GM23248 (cell line): ENCODE measurements at regions not wholly inside any gene's neighbourhood (a gene's known extent, or its start where the extent isn't known, plus 50 kb on each side); places are given as distances from the start of the nearest gene placed in this dataset.

Experiments
- DNase-seq: peaks from one replicate; pipeline ENCODE4 v3.0.0-alpha.2; 2015
- H2AFZ ChIP-seq: fragments of 200-600 bp; sonication (generic); 2 replicates; pipeline ENCODE4 v1.6.1; 2016; ENCODE audit warnings: antibody characterized with exemption
- H3F3A ChIP-seq: fragments of 200-600 bp; sonication (generic); 2 replicates; pipeline ENCODE4 v1.6.1; 2016; ENCODE audit warnings: mild to moderate bottlenecking, antibody characterized with exemption, mixed run types; ENCODE audit not compliant: insufficient read depth
- H3K27ac ChIP-seq: fragments of 200-600 bp; sonication (generic); 2 replicates; pipeline ENCODE4 v1.5.1; 2016; ENCODE audit warnings: mild to moderate bottlenecking
- H3K27me3 ChIP-seq: fragments of 200-600 bp; sonication (generic); replicated peaks from 2 replicates; pipeline ENCODE4 v1.6.1; 2016; ENCODE audit warnings: mild to moderate bottlenecking; ENCODE audit not compliant: insufficient read depth
- H3K36me3 ChIP-seq: fragments of 200-600 bp; sonication (generic); 2 replicates; pipeline ENCODE4 v1.6.1; 2016; ENCODE audit warnings: low read depth, mild to moderate bottlenecking
- H3K4me1 ChIP-seq: fragments of 200-600 bp; sonication (generic); 2 replicates; pipeline ENCODE4 v1.6.1; 2016; ENCODE audit warnings: mild to moderate bottlenecking; ENCODE audit not compliant: insufficient read depth
- H3K4me2 ChIP-seq: fragments of 200-600 bp; sonication (generic); one replicate; pipeline ENCODE4 v1.6.1; 2016; ENCODE audit warnings: mild to moderate bottlenecking; ENCODE audit not compliant: unreplicated experiment
- H3K4me3 ChIP-seq: fragments of 200-600 bp; sonication (generic); 2 replicates; pipeline ENCODE4 v1.5.1; 2016; ENCODE audit warnings: mild to moderate bottlenecking
- H3K79me2 ChIP-seq: fragments of 200-600 bp; sonication (generic); 2 replicates; pipeline ENCODE4 v1.6.1; 2016; ENCODE audit warnings: mild to moderate bottlenecking; ENCODE audit not compliant: insufficient read depth
- H3K9ac ChIP-seq: fragments of 200-600 bp; sonication (generic); 2 replicates; pipeline ENCODE4 v1.6.1; 2016; ENCODE audit warnings: mild to moderate bottlenecking
- H3K9me2 ChIP-seq: fragments of 200-600 bp; sonication (generic); 2 replicates; pipeline ENCODE4 v1.6.1; 2016; ENCODE audit warnings: mixed run types, mild to moderate bottlenecking, moderate library complexity; ENCODE audit not compliant: insufficient read depth
- H3K9me3 ChIP-seq: fragments of 200-600 bp; sonication (generic); one replicate; pipeline ENCODE4 v1.6.1; 2017; ENCODE audit warnings: low read depth
- H4K20me1 ChIP-seq: fragments of 200-600 bp; sonication (generic); 2 replicates; pipeline ENCODE4 v1.6.0; 2016; ENCODE audit not compliant: insufficient read depth
- EZH2 ChIP-seq: fragments of 200-600 bp; sonication (generic); IDR thresholded peaks from 2 replicates; pipeline ENCODE4 v1.6.1; 2018; ENCODE audit warnings: antibody characterized with exemption, mild to moderate bottlenecking; ENCODE audit not compliant: insufficient read depth, poor library complexity, severe bottlenecking
- EZH2phosphoT487 ChIP-seq: fragments of 200-600 bp; sonication (generic); IDR thresholded peaks from 2 replicates; pipeline ENCODE4 v1.6.1; 2018; ENCODE audit warnings: antibody characterized with exemption, moderate library complexity, mild to moderate bottlenecking, low read depth; ENCODE audit not compliant: insufficient read depth
- WGBS, 2 experiments: methylation state at CpG; one replicate each; pipeline ENCODE4 v1.1.6; 2015 to 2017; ENCODE audit warnings: low lambda C conversion rate in 2 of 2, low coverage in 1 of 2; ENCODE audit errors: missing lambda C conversion rate in 2 of 2; 5-methylcytosine and 5-hydroxymethylcytosine counted together
- in situ Hi-C: fragments of 300-500 bp; cut with MboI; formaldehyde crosslinking; loops from 2 replicates; pipeline ENCODE4 v1.15.0; 2020

DNA sequence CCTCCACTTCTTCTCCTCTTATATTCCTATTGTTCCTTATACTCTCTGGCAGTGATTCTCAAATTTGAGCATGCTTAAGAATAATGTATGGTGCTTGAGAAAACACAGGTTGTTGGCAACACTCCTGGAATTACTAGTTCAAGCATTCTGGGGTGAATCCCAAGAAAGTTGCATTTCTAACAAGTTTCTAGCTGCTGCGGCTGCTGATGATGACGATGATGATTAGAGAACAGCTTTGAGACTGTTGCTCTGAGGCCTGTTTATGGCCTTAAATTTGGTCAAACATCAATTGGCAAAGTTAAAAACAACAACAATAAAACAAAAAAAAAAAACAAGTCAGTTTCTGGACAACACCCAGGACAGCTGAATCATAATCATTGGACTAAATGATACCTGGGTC lies 961.9 kb downstream of the CDH11 start:
- no peak overlapping the region for H3K4me3 ChIP-seq
- no peaks in the 10 kb centered on the region for H3K27me3 ChIP-seq
- H3K4me1 ChIP-seq, result peaks cover 14% of the 10 kb centered on the region
- in situ Hi-C loops, result no loop called here
- H3K9ac ChIP-seq, result no peak overlapping the region
- H3K9me2 ChIP-seq, result no peaks in the 10 kb centered on the region
- peak overlapping the region; percentile 50 for H3K4me2 ChIP-seq
- H3K36me3 ChIP-seq, result no peaks in the 10 kb centered on the region
- H2AFZ ChIP-seq, result no peak overlapping the region
- H4K20me1 ChIP-seq, result no peaks in the 10 kb centered on the region
- peak; percentile 21 for DNase-seq
- 48 to 67% methylated on average over 2 of the region's 2 CpGs for WGBS, 2 experiments
- H3K27ac ChIP-seq, result no peak overlapping the region
- TF ChIP-seq EZH2phosphoT487, result no peak
- H3K9me3 ChIP-seq, result no peaks in the 10 kb centered on the region
- H3F3A ChIP-seq, result peaks cover 7% of the 10 kb centered on the region
- no peaks in the 10 kb centered on the region for H3K79me2 ChIP-seq

DNA sequence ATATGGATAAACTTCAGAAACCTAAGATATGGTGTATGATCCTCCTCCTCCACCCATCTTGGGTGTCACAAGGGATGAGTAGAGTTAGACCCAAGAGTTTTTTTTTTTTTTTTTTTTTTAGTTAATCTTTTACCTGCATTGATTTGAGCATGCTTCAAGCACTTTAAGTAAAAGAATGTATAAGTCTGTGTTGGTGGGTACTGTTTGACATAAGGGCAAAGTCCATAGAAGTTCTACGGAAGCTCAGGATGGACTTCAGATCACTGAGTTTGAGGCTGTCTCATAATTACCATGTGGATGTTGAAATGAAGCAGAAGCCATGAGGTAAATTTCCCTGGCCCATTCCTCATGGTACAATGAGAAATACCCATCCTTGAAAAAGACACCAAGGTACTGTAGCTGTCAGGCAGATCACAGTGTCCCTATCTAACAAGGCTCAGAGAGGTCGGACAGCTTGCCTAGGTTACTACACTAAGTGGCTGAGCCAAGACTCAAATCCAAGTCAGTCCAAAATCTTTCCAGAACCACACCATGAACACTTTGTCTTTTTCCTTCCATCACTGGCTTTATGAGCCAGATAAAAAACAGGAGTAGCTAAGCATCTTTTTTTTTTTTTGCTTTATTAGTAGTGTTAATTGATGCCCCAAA lies 962.8 kb downstream of the CDH11 start:
- peaks cover 7% of the 10 kb centered on the region for H3F3A ChIP-seq
- no peaks in the 10 kb centered on the region for H3K9me2 ChIP-seq
- no peak for DNase-seq
- H3K4me2 ChIP-seq, result no peak overlapping the region
- H3K4me1 ChIP-seq, result peaks cover 18% of the 10 kb centered on the region
- no peak overlapping the region for H3K4me3 ChIP-seq
- no peaks in the 10 kb centered on the region for H3K27me3 ChIP-seq
- TF ChIP-seq EZH2phosphoT487 (no peak), EZH2 (no peak)
- WGBS, 2 experiments, result 85 to 87% methylated on average over 2 of the region's 2 CpGs
- H3K36me3 ChIP-seq, result no peaks in the 10 kb centered on the region
- in situ Hi-C loops, result no loop called here
- no peak overlapping the region for H2AFZ ChIP-seq
- H3K9me3 ChIP-seq, result no peaks in the 10 kb centered on the region
- no peak overlapping the region for H3K27ac ChIP-seq
- no peak overlapping the region for H3K9ac ChIP-seq
- no peaks in the 10 kb centered on the region for H4K20me1 ChIP-seq
- no peaks in the 10 kb centered on the region for H3K79me2 ChIP-seq

DNA sequence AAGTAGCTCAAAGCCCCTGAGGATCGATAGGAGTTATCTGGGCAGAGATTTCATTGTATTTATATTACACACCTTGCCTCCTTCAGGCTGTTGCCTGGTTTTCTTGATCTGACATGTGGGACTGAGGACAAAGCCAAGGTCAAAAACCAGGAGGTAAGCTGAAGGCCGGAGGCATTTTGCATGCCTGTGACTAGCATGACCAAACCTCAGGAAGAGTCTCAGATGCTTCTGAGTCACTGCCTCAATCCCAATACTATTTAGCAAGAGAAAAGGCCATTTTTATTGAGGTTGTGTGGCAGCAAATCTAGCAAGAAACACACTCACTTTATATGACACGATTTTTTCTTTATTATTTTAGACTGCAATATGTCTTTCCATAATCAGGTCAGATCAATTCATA lies 968.1 kb downstream of the CDH11 start:
- H3K4me1 ChIP-seq, result peaks cover 31% of the 10 kb centered on the region
- peak; percentile 84 for DNase-seq
- in situ Hi-C loops, result no loop called here
- H3K4me2 ChIP-seq, result no peak overlapping the region
- H3K27me3 ChIP-seq, result no peaks in the 10 kb centered on the region
- 61 to 67% methylated on average over 3 of the region's 3 CpGs for WGBS, 2 experiments
- H3K9me3 ChIP-seq, result no peaks in the 10 kb centered on the region
- H3K79me2 ChIP-seq, result no peaks in the 10 kb centered on the region
- H4K20me1 ChIP-seq, result no peaks in the 10 kb centered on the region
- peak overlapping the region; percentile 48; the same call in 1 of the 2 replicates for H3K27ac ChIP-seq
- no peak for TF ChIP-seq EZH2phosphoT487
- TF ChIP-seq EZH2, result no peak
- no peak overlapping the region for H2AFZ ChIP-seq
- H3K9ac ChIP-seq, result no peak overlapping the region
- H3K4me3 ChIP-seq, result no peak overlapping the region
- H3F3A ChIP-seq, result peaks cover 30% of the 10 kb centered on the region
- H3K36me3 ChIP-seq, result no peaks in the 10 kb centered on the region
- no peaks in the 10 kb centered on the region for H3K9me2 ChIP-seq

DNA sequence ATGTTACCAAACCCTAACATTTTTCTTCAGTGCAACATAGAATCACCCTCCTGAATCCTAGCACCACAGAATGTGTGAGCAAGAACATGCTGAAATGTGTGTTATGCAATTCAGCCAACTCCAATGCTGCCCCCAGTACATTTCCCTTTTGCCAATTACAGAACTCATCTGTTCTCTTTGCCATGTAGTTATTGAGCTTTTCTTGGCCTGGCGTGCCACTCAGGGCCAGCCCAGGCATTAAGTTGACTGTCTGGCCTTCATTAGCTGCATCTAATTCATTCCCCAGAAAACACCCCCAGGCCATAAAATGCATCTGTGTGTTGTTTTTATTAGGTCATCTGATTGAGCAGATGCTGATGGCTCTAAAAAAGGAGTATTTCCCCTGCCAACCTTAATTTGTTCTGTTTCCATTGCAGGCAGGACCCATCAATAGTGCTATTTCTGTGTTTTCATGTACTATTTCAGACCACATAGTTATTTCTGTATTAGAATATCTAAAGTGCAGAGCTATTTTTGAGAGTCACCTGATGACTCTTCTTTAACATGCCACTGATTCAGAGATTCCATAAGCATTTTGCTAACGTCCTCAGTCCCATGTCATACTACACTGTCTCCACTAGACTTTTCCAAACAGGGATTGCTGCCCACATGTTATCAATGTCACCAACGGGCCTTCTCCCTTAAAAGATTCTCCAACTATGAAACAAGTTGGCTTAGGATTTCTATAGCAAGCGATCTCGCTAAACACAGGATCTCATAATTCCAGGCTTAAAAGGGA lies 969.7 kb downstream of the CDH11 start:
- WGBS, 2 experiments, result 28 to 29% methylated on average over 5 of the region's 5 CpGs
- H2AFZ ChIP-seq, result no peak overlapping the region
- no peak overlapping the region for H3K4me3 ChIP-seq
- H3K27me3 ChIP-seq, result no peaks in the 10 kb centered on the region
- in situ Hi-C loops, result no loop called here
- H4K20me1 ChIP-seq, result no peaks in the 10 kb centered on the region
- H3K27ac ChIP-seq, result peak overlapping the region; percentile 48
- H3K9me2 ChIP-seq, result no peaks in the 10 kb centered on the region
- H3F3A ChIP-seq, result peaks cover 30% of the 10 kb centered on the region
- no peaks in the 10 kb centered on the region for H3K36me3 ChIP-seq
- TF ChIP-seq EZH2phosphoT487 (no peak), EZH2 (no peak)
- no peak overlapping the region for H3K9ac ChIP-seq
- no peak overlapping the region for H3K4me2 ChIP-seq
- no peaks in the 10 kb centered on the region for H3K9me3 ChIP-seq
- no peaks in the 10 kb centered on the region for H3K79me2 ChIP-seq
- peaks cover 31% of the 10 kb centered on the region for H3K4me1 ChIP-seq
- DNase-seq, result peak; percentile 67
